ENCODE measurements at regions not wholly inside any gene's neighbourhood (a gene's known extent, or its start where the extent isn't known, plus 50 kb on each side); places are given as distances from the start of the nearest gene placed in this dataset.

- Histone ChIP-seq H3K4me3 (ENCODE audit: low read depth, low read length) (no peak overlapping the region), H3K27me3 (no peaks in the 10 kb centered on the region), H3K9me3 (no peaks in the 10 kb centered on the region; the same call in 1 of the 2 replicates), H3K36me3 (no peaks in the 10 kb centered on the region), H3K4me1 (no peaks in the 10 kb centered on the region)
- TF ChIP-seq CTCF (IDR thresholded peaks at IDR 0.05; ENCODE audit: low read depth, low read length) = no peak
- no peak for DNase-seq
These were observed 764.3 kb downstream of the QKI start for GRCh38 chr6:164178679-164179332.

GRCh38 chr6:164169355-164169754, 754.8 kb downstream of the QKI start:
- DNase-seq = no peak
- Histone ChIP-seq H3K27me3 (no peaks in the 10 kb centered on the region), H3K36me3 (no peaks in the 10 kb centered on the region), H3K4me3 (ENCODE audit: low read depth, low read length) (no peak overlapping the region), H3K4me1 (no peaks in the 10 kb centered on the region), H3K9me3 (no peaks in the 10 kb centered on the region)
- TF ChIP-seq CTCF (IDR thresholded peaks at IDR 0.05; ENCODE audit: low read depth, low read length) = no peak

- Histone ChIP-seq H3K27me3 (no peaks in the 10 kb centered on the region), H3K4me3 (ENCODE audit: low read depth, low read length) (no peak overlapping the region), H3K4me1 (no peaks in the 10 kb centered on the region), H3K9me3 (no peaks in the 10 kb centered on the region), H3K36me3 (no peaks in the 10 kb centered on the region)
- no peak for TF ChIP-seq CTCF (IDR thresholded peaks at IDR 0.05; ENCODE audit: low read depth, low read length)
- DNase-seq = no peak
These were observed 754.1 kb downstream of the QKI start for GRCh38 chr6:164168595-164168994.

GRCh38 chr6:164167873-164168405, 753.4 kb downstream of the QKI start:
- no peak for DNase-seq
- H3K27me3 ChIP-seq = no peaks in the 10 kb centered on the region
- no peak overlapping the region for H3K4me3 ChIP-seq (ENCODE audit: low read depth, low read length)
- no peaks in the 10 kb centered on the region for H3K9me3 ChIP-seq
- H3K36me3 ChIP-seq = no peaks in the 10 kb centered on the region
- TF ChIP-seq CTCF (IDR thresholded peaks at IDR 0.05; ENCODE audit: low read depth, low read length) = no peak
- no peaks in the 10 kb centered on the region for H3K4me1 ChIP-seq

DNA sequence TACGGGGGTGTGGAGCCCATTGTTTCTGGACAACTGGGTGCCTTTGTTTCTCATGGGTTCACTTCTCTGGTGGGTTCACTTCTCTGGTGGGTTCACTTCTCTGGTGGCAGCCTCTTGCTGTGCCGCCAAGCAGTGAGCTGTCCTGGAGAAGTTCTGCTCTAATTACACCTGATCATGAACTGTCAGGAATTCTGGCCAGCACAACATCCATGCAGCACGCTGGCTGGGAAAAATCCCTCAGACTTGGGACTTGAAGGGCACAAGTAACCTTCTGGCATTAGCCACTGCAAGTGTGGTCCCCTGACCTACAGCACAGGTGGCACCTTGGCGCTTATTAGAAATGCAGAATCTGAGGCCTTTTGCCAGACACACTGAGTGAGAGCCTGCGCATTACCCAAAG, 752.5 kb downstream of the QKI start:
- no peak for TF ChIP-seq CTCF (IDR thresholded peaks at IDR 0.05; ENCODE audit: low read depth, low read length)
- no peak for DNase-seq
- no peak overlapping the region for H3K4me3 ChIP-seq (ENCODE audit: low read depth, low read length)

DNA sequence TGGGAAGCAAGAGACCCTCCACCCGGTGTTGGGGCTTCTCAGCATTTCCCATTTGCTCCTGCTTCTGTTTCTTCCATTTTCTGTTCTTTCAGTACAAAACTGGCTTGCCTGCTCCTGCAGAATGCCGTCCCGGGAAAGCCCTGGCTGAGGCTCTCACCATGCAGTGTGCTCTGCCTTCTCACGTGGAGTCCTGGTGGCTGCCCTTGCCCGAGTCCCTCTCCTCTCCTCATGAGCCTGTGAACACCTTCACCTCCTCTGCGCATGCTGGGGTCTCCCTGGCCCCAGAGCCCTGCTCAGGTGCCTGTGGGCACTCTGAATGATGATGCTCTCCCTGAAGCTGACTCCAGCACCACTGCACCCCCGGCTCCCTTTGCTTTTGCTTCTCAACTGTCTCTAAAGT, 752.0 kb downstream of the QKI start:
- DNase-seq = no peak
- no peak for TF ChIP-seq CTCF (IDR thresholded peaks at IDR 0.05; ENCODE audit: low read depth, low read length)
- Histone ChIP-seq H3K36me3 (no peaks in the 10 kb centered on the region), H3K4me1 (no peaks in the 10 kb centered on the region), H3K9me3 (no peaks in the 10 kb centered on the region), H3K4me3 (ENCODE audit: low read depth, low read length) (no peak overlapping the region), H3K27me3 (no peaks in the 10 kb centered on the region)

More for the DNA sequence above, 752.5 kb downstream of the QKI start:
- Histone ChIP-seq H3K36me3 (no peaks in the 10 kb centered on the region), H3K4me1 (no peaks in the 10 kb centered on the region), H3K9me3 (no peaks in the 10 kb centered on the region), H3K27me3 (no peaks in the 10 kb centered on the region)
